ENCODE measurements at regions not wholly inside any gene's neighbourhood (a gene's known extent, or its start where the extent isn't known, plus 50 kb on each side); places are given as distances from the start of the nearest gene placed in this dataset.

GRCh38 chr20:60123096-60123495, 164.9 kb downstream of the CDH26 start:
- CTCF ChIA-PET = no interaction called here
- 43% methylated on average over 8 of the region's 8 CpGs for WGBS (ENCODE audit: missing lambda C conversion rate)
- H3K27ac ChIP-seq = no peak overlapping the region

GRCh38 chr20:60123652-60124051, 165.4 kb downstream of the CDH26 start:
- ChIA-PET CTCF (no interaction called here), POLR2A (no interaction called here)
- FAIRE-seq = no peak
- TF ChIP-seq PBX3 (IDR thresholded peaks at IDR 0.05) = no peak
- TF ChIP-seq GATA3 (IDR thresholded peaks at IDR 0.05; ENCODE audit: borderline replicate concordance) = no peak
- no peak for TF ChIP-seq KDM1A (IDR thresholded peaks at IDR 0.05; ENCODE audit: low read depth)
- TF ChIP-seq ESRRA (IDR thresholded peaks at IDR 0.05; ENCODE audit: borderline replicate concordance, low read length) = no peak
- no peak for TF ChIP-seq RFX5 (IDR thresholded peaks at IDR 0.05)
- no peak for TF ChIP-seq ZC3H11A (IDR thresholded peaks at IDR 0.05)
- no peak for TF ChIP-seq TFCP2L1 (CRISPR knock-in tag; IDR thresholded peaks at IDR 0.05)
- TF ChIP-seq EHF (CRISPR knock-in tag; IDR thresholded peaks at IDR 0.05) = no peak
- no peak for TF ChIP-seq RNF2 (IDR thresholded peaks at IDR 0.05; ENCODE audit: borderline replicate concordance, low read depth)
- TF ChIP-seq FOXS1 (CRISPR knock-in tag; IDR thresholded peaks at IDR 0.05) = no peak
- TF ChIP-seq SMC3 (IDR thresholded peaks at IDR 0.05) = no peak
- no peak for TF ChIP-seq RCOR1 (IDR thresholded peaks at IDR 0.05; ENCODE audit: low read depth, low read length)
- TF ChIP-seq, protein P1, sequence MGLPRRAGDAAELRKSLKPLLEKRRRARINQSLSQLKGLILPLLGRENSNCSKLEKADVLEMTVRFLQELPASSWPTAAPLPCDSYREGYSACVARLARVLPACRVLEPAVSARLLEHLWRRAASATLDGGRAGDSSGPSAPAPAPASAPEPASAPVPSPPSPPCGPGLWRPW (IDR thresholded peaks at IDR 0.05) = no peak
- TF ChIP-seq, protein P2, sequence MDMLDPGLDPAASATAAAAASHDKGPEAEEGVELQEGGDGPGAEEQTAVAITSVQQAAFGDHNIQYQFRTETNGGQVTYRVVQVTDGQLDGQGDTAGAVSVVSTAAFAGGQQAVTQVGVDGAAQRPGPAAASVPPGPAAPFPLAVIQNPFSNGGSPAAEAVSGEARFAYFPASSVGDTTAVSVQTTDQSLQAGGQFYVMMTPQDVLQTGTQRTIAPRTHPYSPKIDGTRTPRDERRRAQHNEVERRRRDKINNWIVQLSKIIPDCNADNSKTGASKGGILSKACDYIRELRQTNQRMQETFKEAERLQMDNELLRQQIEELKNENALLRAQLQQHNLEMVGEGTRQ (IDR thresholded peaks at IDR 0.05) = no peak
- TF ChIP-seq MAZ (IDR thresholded peaks at IDR 0.05; ENCODE audit: borderline replicate concordance, low read depth, low read length) = no peak
- no peak for TF ChIP-seq KDM5A (IDR thresholded peaks at IDR 0.05)
- TF ChIP-seq, protein P3, sequence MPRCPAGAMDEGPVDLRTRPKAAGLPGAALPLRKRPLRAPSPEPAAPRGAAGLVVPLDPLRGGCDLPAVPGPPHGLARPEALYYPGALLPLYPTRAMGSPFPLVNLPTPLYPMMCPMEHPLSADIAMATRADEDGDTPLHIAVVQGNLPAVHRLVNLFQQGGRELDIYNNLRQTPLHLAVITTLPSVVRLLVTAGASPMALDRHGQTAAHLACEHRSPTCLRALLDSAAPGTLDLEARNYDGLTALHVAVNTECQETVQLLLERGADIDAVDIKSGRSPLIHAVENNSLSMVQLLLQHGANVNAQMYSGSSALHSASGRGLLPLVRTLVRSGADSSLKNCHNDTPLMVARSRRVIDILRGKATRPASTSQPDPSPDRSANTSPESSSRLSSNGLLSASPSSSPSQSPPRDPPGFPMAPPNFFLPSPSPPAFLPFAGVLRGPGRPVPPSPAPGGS (IDR thresholded peaks at IDR 0.05) = no peak
- no peak for TF ChIP-seq CHD2 (IDR thresholded peaks at IDR 0.05; ENCODE audit: low read length, partially characterized antibody)
- WGBS (ENCODE audit: missing lambda C conversion rate) = 49% methylated on average over 4 of the region's 4 CpGs
- Histone ChIP-seq H3K4me1 (no peaks in the 10 kb centered on the region), H3K4me3 (no peak overlapping the region), H3K27ac (no peak overlapping the region), H3K4me2 (no peak overlapping the region), H3K9me3 (no peaks in the 10 kb centered on the region)
- no peak for ATAC-seq
- DNase-seq (ENCODE audit: low read depth in 1 of 2, low spot score in 1 of 2) = no peak

More at GRCh38 chr20:60123096-60123495, 164.9 kb downstream of the CDH26 start:
- no peaks in the 10 kb centered on the region for H3K9me3 ChIP-seq
- no peak for TF ChIP-seq ZSCAN20 (CRISPR knock-in tag; IDR thresholded peaks at IDR 0.05)
- no peak for TF ChIP-seq POLR2A (IDR thresholded peaks at IDR 0.05; ENCODE audit: low read length)
- TF ChIP-seq PHF8 (IDR thresholded peaks at IDR 0.05; ENCODE audit: borderline replicate concordance, low read depth) = no peak
- no peak for TF ChIP-seq JUN (IDR thresholded peaks at IDR 0.05)
- no peak for TF ChIP-seq HDAC2 (IDR thresholded peaks at IDR 0.05)
- TF ChIP-seq, protein P3 (IDR thresholded peaks at IDR 0.05) = no peak
- TF ChIP-seq FOXS1 (CRISPR knock-in tag; IDR thresholded peaks at IDR 0.05) = no peak
- TF ChIP-seq ELK1 (IDR thresholded peaks at IDR 0.05; ENCODE audit: low read depth, low read length) = no peak
- TF ChIP-seq, protein P4, sequence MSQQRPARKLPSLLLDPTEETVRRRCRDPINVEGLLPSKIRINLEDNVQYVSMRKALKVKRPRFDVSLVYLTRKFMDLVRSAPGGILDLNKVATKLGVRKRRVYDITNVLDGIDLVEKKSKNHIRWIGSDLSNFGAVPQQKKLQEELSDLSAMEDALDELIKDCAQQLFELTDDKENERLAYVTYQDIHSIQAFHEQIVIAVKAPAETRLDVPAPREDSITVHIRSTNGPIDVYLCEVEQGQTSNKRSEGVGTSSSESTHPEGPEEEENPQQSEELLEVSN (IDR thresholded peaks at IDR 0.05; ENCODE audit: borderline replicate concordance, low read depth) = no peak
- ATAC-seq (no peak), FAIRE-seq (no peak), DNase-seq (ENCODE audit: low read depth in 1 of 2, low spot score in 1 of 2) (no peak)
- no peaks in the 10 kb centered on the region for H3K4me1 ChIP-seq
- no peak overlapping the region for H3K4me2 ChIP-seq
- POLR2A ChIA-PET = no interaction called here
- H3K4me3 ChIP-seq = no peak overlapping the region
